OCI-LY7 (cell line): ENCODE measurements at regions not wholly inside any gene's neighbourhood (a gene's known extent, or its start where the extent isn't known, plus 50 kb on each side); places are given as distances from the start of the nearest gene placed in this dataset.
A peak's percentile ranks its signal among the peaks of the same experiment; 100 is the strongest.

Experiments used
- BruUV-seq: library from RNA; stranded (reverse); fragments of 400-500 nt; replicated peaks from 2 replicates; lab custom pipeline; 2021; lab: Mats Ljungman, UMichigan
- CTCF ChIA-PET: fragments of 300-600 bp; sonication (Branson Sonifier 250); formaldehyde crosslinking; loops from one replicate; lab custom pipeline; 2022; ENCODE audit warnings: antibody characterized with exemption; ENCODE audit not compliant: unreplicated experiment; lab: Charles Lee
- POLR2A ChIA-PET: fragments of 300-600 bp; sonication (Branson Sonifier 250); formaldehyde crosslinking; loops from one replicate; lab custom pipeline; 2022; ENCODE audit warnings: antibody characterized with exemption; lab: Charles Lee
- DNase-seq: peaks from one replicate; pipeline ENCODE4 v3.0.0-alpha.2; 2015; ENCODE audit warnings: low spot score
- H2AFZ ChIP-seq: fragments of 200-600 bp; sonication (generic), shearing (Covaris generic); 2 replicates; pipeline ENCODE4 v1.6.1; 2014; ENCODE audit warnings: mild to moderate bottlenecking, antibody characterized with exemption, low read length, moderate library complexity
- H3K27ac ChIP-seq: fragments of 200-600 bp; sonication (generic); 2 replicates; pipeline ENCODE4 v1.5.1; 2014; ENCODE audit warnings: mixed run types, low read depth, mild to moderate bottlenecking, moderate library complexity, low read length, inconsistent platforms; ENCODE audit not compliant: poor library complexity, severe bottlenecking
- H3K36me3 ChIP-seq: fragments of 200-600 bp; sonication (generic); 2 replicates; pipeline ENCODE4 v1.6.1; 2014; ENCODE audit warnings: mild to moderate bottlenecking, antibody characterized with exemption, low read length, moderate library complexity, mixed read lengths; ENCODE audit not compliant: insufficient read depth
- H3K4me1 ChIP-seq: fragments of 200-600 bp; sonication (generic); 2 replicates; pipeline ENCODE4 v1.5.1; 2014; ENCODE audit warnings: mild to moderate bottlenecking, low read length; ENCODE audit not compliant: insufficient read depth, poor library complexity, severe bottlenecking
- H3K4me2 ChIP-seq: fragments of 200-600 bp; sonication (generic); 2 replicates; pipeline ENCODE4 v1.6.1; 2014; ENCODE audit warnings: mild to moderate bottlenecking, low read length
- H3K4me3 ChIP-seq: fragments of 200-600 bp; sonication (generic); 2 replicates; pipeline ENCODE4 v1.5.1; 2014; ENCODE audit warnings: mild to moderate bottlenecking, low read depth, low read length; ENCODE audit not compliant: poor library complexity, severe bottlenecking
- H3K79me2 ChIP-seq: fragments of 200-600 bp; sonication (generic); 2 replicates; pipeline ENCODE4 v1.6.1; 2016; ENCODE audit warnings: low read depth, mild to moderate bottlenecking, low read length, moderate library complexity, mixed read lengths; ENCODE audit not compliant: insufficient read depth
- H3K9me2 ChIP-seq: fragments of 200-600 bp; sonication (generic); 2 replicates; pipeline ENCODE4 v1.6.1; 2016; ENCODE audit warnings: mild to moderate bottlenecking, low read length, mixed read lengths; ENCODE audit not compliant: insufficient read depth
- H3K9me3 ChIP-seq: fragments of 200-600 bp; sonication (generic); 2 replicates; pipeline ENCODE4 v1.6.1; 2014; ENCODE audit warnings: mild to moderate bottlenecking, mixed run types, low read length, mixed read lengths
- H4K20me1 ChIP-seq: fragments of 200-600 bp; sonication (generic); 2 replicates; pipeline ENCODE4 v1.6.1; 2014; ENCODE audit warnings: mild to moderate bottlenecking, antibody characterized with exemption, low read length, moderate library complexity, mixed read lengths; ENCODE audit not compliant: insufficient read depth
- EZH2phosphoT487 ChIP-seq: fragments of 200-600 bp; sonication (generic); IDR thresholded peaks from 2 replicates; pipeline ENCODE4 v1.6.1; 2018; ENCODE audit warnings: low read depth, borderline replicate concordance, mild to moderate bottlenecking, mixed run types, antibody characterized with exemption, low read length, moderate library complexity, mixed read lengths
- intact Hi-C: fragments of 100-400 bp; cut with micrococcal nuclease; formaldehyde crosslinking; loops from one replicate; pipeline ENCODE4 v1.10.0; 2022; ENCODE audit not compliant: unreplicated experiment
- TF ChIP-seq, protein P1 (sequence below): fragments of 200-600 bp; sonication (generic); conservative IDR thresholded peaks from 2 replicates; pipeline ENCODE4 v1.5.1; 2014; ENCODE audit warnings: mild to moderate bottlenecking, antibody characterized with exemption, low read length, moderate library complexity, mixed read lengths

DNA sequence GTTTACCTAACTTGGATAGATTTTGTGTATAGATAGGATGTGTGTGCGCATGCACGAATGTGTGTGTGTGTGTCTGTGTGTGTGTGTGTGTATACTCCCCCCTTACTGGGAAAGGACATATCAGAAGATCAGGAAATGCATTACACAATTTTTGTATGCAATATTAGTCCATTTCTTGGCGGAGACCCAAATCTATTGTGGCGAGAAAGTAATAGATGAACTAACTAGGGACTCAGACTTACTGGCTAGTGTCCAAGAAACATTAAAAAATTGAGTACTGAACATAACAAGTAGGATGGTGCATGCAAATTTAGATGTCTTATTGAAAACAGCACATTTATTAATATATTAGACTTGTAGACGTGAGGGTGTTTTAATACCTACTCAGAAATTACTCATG lies 1036.5 kb upstream of the FANCL start:
- H2AFZ ChIP-seq = no peak overlapping the region
- H3K79me2 ChIP-seq = no peaks in the 10 kb centered on the region
- no peak overlapping the region for H3K4me3 ChIP-seq
- H4K20me1 ChIP-seq = no peaks in the 10 kb centered on the region
- no peaks in the 10 kb centered on the region for H3K9me3 ChIP-seq
- no peaks in the 10 kb centered on the region for H3K36me3 ChIP-seq
- ChIA-PET CTCF (no interaction called here), POLR2A (no interaction called here)
- no peaks in the 10 kb centered on the region for H3K9me2 ChIP-seq
- intact Hi-C loops = no loop called here
- BruUV-seq = no TSS peak
- H3K4me1 ChIP-seq = no peaks in the 10 kb centered on the region
- H3K4me2 ChIP-seq = no peak overlapping the region
- no peak for DNase-seq
- no peak overlapping the region for H3K27ac ChIP-seq
- no peak for TF ChIP-seq EZH2phosphoT487
- TF ChIP-seq, protein P1, sequence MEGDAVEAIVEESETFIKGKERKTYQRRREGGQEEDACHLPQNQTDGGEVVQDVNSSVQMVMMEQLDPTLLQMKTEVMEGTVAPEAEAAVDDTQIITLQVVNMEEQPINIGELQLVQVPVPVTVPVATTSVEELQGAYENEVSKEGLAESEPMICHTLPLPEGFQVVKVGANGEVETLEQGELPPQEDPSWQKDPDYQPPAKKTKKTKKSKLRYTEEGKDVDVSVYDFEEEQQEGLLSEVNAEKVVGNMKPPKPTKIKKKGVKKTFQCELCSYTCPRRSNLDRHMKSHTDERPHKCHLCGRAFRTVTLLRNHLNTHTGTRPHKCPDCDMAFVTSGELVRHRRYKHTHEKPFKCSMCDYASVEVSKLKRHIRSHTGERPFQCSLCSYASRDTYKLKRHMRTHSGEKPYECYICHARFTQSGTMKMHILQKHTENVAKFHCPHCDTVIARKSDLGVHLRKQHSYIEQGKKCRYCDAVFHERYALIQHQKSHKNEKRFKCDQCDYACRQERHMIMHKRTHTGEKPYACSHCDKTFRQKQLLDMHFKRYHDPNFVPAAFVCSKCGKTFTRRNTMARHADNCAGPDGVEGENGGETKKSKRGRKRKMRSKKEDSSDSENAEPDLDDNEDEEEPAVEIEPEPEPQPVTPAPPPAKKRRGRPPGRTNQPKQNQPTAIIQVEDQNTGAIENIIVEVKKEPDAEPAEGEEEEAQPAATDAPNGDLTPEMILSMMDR = no peak

DNA sequence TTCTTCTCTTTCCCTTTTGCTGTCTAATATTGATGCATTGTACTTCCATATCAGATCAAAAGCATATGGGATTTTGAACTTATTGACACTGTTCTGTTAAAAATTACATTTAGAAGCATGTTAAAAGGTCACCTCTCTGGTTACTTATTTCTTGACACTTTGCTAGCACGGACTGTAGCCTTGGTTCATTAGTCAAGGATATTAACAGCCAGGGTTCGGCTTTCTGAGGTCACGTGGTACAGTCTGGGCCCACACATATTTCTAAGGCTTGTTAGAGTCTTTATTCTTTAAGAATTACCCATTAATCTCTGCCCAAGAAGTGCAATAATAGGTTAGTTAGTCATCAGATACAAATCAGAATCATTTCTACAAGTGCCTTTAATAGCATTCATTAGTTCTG lies 1035.8 kb upstream of the FANCL start:
- intact Hi-C loops = no loop called here
- TF ChIP-seq EZH2phosphoT487 = no peak
- TF ChIP-seq, protein P1 = no peak
- no TSS peak for BruUV-seq
- ChIA-PET CTCF (no interaction called here), POLR2A (no interaction called here)
- H3K79me2 ChIP-seq = no peaks in the 10 kb centered on the region
- H3K9me2 ChIP-seq = no peaks in the 10 kb centered on the region
- H3K9me3 ChIP-seq = no peaks in the 10 kb centered on the region
- no peak overlapping the region for H2AFZ ChIP-seq
- H3K4me1 ChIP-seq = no peaks in the 10 kb centered on the region
- DNase-seq = no peak
- H3K4me2 ChIP-seq = no peak overlapping the region
- H4K20me1 ChIP-seq = no peaks in the 10 kb centered on the region
- H3K4me3 ChIP-seq = no peak overlapping the region
- no peak overlapping the region for H3K27ac ChIP-seq
- no peaks in the 10 kb centered on the region for H3K36me3 ChIP-seq

DNA sequence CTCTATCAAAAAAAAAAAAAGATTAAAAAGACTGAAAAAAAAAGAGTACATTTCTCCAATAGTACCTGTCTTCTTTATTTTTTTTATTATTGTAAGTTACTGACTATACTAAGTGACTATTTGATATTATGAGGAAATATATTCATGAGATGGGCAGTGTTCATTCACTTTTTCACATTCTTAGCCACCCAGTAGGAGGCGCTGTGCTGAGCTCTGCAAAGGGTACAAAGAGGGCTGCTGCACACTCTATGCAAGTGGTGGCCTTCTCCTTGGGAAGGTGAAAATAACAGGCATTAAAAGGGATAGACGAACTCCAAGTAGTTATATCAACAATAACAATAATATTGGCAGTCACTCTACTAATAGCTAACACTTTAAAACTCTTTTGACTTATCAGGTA lies 1034.9 kb upstream of the FANCL start:
- no peak for DNase-seq
- H4K20me1 ChIP-seq = no peaks in the 10 kb centered on the region
- no peaks in the 10 kb centered on the region for H3K36me3 ChIP-seq
- no peaks in the 10 kb centered on the region for H3K79me2 ChIP-seq
- no peaks in the 10 kb centered on the region for H3K4me1 ChIP-seq
- intact Hi-C loops = no loop called here
- no peak for TF ChIP-seq EZH2phosphoT487
- TF ChIP-seq, protein P1 = peak; percentile 76
- BruUV-seq = no TSS peak
- no peaks in the 10 kb centered on the region for H3K9me3 ChIP-seq
- H3K4me3 ChIP-seq = no peak overlapping the region
- H3K4me2 ChIP-seq = no peak overlapping the region
- H3K27ac ChIP-seq = no peak overlapping the region
- CTCF ChIA-PET = no interaction called here
- H2AFZ ChIP-seq = no peak overlapping the region
- POLR2A ChIA-PET = interaction anchor here (0.7 kb wide), 1 partner anchor 58 kb away, joined by 4 read pairs; no protein-coding TSS in a partner anchor
- H3K9me2 ChIP-seq = no peaks in the 10 kb centered on the region
